Superior temporal gyrus (tissue), 1 donor: ENCODE measurements at regions not wholly inside any gene's neighbourhood (a gene's known extent, or its start where the extent isn't known, plus 50 kb on each side); places are given as distances from the start of the nearest gene placed in this dataset.
"Not testable (repeated sequence)": the region's sequence is repeated elsewhere in the genome, so short reads cannot be mapped to it uniquely, and the experiment has no call there.

ENCODE experiments used
- DNase-seq: peaks from one replicate; pipeline ENCODE4 v3.0.0-alpha.2; 2016; ENCODE audit errors: extremely low spot score

GRCh38 chr20:57830515-57830895, 120.7 kb upstream of the PMEPA1 start:
- no peak for DNase-seq

- DNase-seq, result no peak
Measured at GRCh38 chr20:57829805-57830514, 120.1 kb upstream of the PMEPA1 start.

GRCh38 chr20:57829336-57829735, 119.5 kb upstream of the PMEPA1 start:
- DNase-seq, result no peak

- no peak for DNase-seq
Measured at GRCh38 chr20:57828696-57829095, 118.9 kb upstream of the PMEPA1 start.

- DNase-seq, result no peak
Measured at GRCh38 chr20:57826666-57827287, 117.0 kb upstream of the PMEPA1 start.

- no peak for DNase-seq
Measured at GRCh38 chr20:57824909-57825308, 115.1 kb upstream of the PMEPA1 start.

- no peak for DNase-seq
Measured at GRCh38 chr20:57821935-57822334, 112.1 kb upstream of the PMEPA1 start.

- no peak for DNase-seq
Measured at GRCh38 chr20:57819691-57820380, 110.0 kb upstream of the PMEPA1 start.

GRCh38 chr20:57819291-57819690, 109.5 kb upstream of the PMEPA1 start:
- no peak for DNase-seq

GRCh38 chr20:57818418-57819181, 108.8 kb upstream of the PMEPA1 start:
- no peak for DNase-seq

- DNase-seq, result no peak
Measured at GRCh38 chr20:57815405-57815804, 105.6 kb upstream of the PMEPA1 start.

- no peak for DNase-seq
Measured at GRCh38 chr20:57814529-57814928, 104.7 kb upstream of the PMEPA1 start.

- DNase-seq, result no peak
Measured at GRCh38 chr20:57813509-57814269, 103.9 kb upstream of the PMEPA1 start.

GRCh38 chr20:57812632-57813031, 102.8 kb upstream of the PMEPA1 start:
- not testable (repeated sequence) for DNase-seq

GRCh38 chr20:57811374-57812020, 101.7 kb upstream of the PMEPA1 start:
- DNase-seq, result peak; percentile 31

- no peak for DNase-seq
Measured at GRCh38 chr20:57810511-57811373, 100.9 kb upstream of the PMEPA1 start.

GRCh38 chr20:57809661-57810172, 99.9 kb upstream of the PMEPA1 start:
- DNase-seq, result no peak

- DNase-seq, result no peak
Measured at GRCh38 chr20:57809149-57809548, 99.3 kb upstream of the PMEPA1 start.

GRCh38 chr20:57808264-57809070, 98.7 kb upstream of the PMEPA1 start:
- no peak for DNase-seq
